ENCODE measurements at regions not wholly inside any gene's neighbourhood (a gene's known extent, or its start where the extent isn't known, plus 50 kb on each side); places are given as distances from the start of the nearest gene placed in this dataset.

DNA sequence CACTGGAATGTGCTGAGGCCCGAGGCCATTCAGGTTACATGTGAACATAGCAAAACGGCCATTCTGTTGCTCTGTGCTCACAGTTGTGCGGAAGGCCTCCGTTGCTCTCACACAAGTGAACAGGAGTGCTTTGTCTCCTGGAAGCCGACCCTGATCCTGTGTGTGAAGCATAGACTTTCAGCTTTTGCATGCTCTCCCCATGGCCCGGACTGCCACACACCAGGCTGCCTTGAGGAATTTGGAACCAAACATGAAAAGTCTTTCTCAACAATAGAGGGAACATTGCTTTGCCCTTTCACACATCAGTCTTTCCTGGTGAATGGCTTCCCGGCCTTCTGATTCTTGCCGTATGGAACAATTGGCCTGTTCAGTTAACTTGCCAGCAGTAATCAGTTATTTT, 154.8 kb upstream of the LRIG1 start:
- TF ChIP-seq, protein P1, sequence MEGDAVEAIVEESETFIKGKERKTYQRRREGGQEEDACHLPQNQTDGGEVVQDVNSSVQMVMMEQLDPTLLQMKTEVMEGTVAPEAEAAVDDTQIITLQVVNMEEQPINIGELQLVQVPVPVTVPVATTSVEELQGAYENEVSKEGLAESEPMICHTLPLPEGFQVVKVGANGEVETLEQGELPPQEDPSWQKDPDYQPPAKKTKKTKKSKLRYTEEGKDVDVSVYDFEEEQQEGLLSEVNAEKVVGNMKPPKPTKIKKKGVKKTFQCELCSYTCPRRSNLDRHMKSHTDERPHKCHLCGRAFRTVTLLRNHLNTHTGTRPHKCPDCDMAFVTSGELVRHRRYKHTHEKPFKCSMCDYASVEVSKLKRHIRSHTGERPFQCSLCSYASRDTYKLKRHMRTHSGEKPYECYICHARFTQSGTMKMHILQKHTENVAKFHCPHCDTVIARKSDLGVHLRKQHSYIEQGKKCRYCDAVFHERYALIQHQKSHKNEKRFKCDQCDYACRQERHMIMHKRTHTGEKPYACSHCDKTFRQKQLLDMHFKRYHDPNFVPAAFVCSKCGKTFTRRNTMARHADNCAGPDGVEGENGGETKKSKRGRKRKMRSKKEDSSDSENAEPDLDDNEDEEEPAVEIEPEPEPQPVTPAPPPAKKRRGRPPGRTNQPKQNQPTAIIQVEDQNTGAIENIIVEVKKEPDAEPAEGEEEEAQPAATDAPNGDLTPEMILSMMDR (IDR thresholded peaks at IDR 0.05) = no peak
- TF ChIP-seq POLR2A (IDR thresholded peaks at IDR 0.05) = no peak

Data from ovary (tissue), 3 donors.